ENCODE measurements at regions not wholly inside any gene's neighbourhood (a gene's known extent, or its start where the extent isn't known, plus 50 kb on each side); places are given as distances from the start of the nearest gene placed in this dataset.

DNA sequence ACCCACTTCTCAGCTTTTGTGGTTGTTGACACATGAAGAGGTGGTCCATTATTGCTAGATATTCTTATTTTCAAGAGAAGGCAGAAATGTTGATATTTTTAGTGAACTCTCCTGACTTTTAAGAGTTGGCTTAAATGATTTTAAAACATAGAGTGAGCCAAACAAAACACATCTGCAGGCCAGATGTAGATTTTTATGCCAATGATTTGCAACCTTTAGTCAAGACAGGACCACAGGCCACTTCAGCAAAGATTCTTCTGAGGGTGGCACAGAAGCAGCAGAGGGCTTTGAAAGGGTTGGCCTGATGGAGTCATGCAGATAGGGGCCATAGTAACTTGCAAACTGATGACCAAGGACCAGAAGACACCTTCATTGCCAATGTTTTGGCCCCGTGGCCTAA is 276.5 kb upstream of the P2RY1 start:
- no peaks in the 10 kb centered on the region for H3K9me3 ChIP-seq (ENCODE audit: insufficient read depth, low read length, severe bottlenecking)
- H3K36me3 ChIP-seq (ENCODE audit: insufficient read depth, low read length) = no peaks in the 10 kb centered on the region
- no peak overlapping the region for H3K27ac ChIP-seq (ENCODE audit: low read length)
- no peaks in the 10 kb centered on the region for H3K79me2 ChIP-seq (ENCODE audit: insufficient read depth, low read length)
- H3K27me3 ChIP-seq (ENCODE audit: insufficient read depth, low read length, poor library complexity) = peaks cover 2% of the 10 kb centered on the region
- DNase-seq = no peak
- no peak overlapping the region for H3K9ac ChIP-seq (ENCODE audit: low read depth, low read length)
- no peak overlapping the region for H2AFZ ChIP-seq (ENCODE audit: low read depth, low read length)
- H4K20me1 ChIP-seq (ENCODE audit: insufficient read depth, low read length) = no peaks in the 10 kb centered on the region
- no peak overlapping the region for H3K4me2 ChIP-seq (ENCODE audit: insufficient read depth, low read length)
- H3K4me3 ChIP-seq (ENCODE audit: low read depth in 1 of 2, low read length in 2 of 2) = no peak overlapping the region
- ATAC-seq (ENCODE audit: insufficient read depth, low read depth) = no peak
- no peaks in the 10 kb centered on the region for H3K4me1 ChIP-seq (ENCODE audit: insufficient read depth, low read length)
- TF ChIP-seq, protein P1, sequence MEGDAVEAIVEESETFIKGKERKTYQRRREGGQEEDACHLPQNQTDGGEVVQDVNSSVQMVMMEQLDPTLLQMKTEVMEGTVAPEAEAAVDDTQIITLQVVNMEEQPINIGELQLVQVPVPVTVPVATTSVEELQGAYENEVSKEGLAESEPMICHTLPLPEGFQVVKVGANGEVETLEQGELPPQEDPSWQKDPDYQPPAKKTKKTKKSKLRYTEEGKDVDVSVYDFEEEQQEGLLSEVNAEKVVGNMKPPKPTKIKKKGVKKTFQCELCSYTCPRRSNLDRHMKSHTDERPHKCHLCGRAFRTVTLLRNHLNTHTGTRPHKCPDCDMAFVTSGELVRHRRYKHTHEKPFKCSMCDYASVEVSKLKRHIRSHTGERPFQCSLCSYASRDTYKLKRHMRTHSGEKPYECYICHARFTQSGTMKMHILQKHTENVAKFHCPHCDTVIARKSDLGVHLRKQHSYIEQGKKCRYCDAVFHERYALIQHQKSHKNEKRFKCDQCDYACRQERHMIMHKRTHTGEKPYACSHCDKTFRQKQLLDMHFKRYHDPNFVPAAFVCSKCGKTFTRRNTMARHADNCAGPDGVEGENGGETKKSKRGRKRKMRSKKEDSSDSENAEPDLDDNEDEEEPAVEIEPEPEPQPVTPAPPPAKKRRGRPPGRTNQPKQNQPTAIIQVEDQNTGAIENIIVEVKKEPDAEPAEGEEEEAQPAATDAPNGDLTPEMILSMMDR (IDR thresholded peaks at IDR 0.05; ENCODE audit: borderline replicate concordance, extremely low read depth, low read length, poor library complexity, severe bottlenecking) = no peak
- no peak for TF ChIP-seq EZH2 (IDR thresholded peaks at IDR 0.05; ENCODE audit: borderline replicate concordance, low read depth, low read length, severe bottlenecking)

DNA sequence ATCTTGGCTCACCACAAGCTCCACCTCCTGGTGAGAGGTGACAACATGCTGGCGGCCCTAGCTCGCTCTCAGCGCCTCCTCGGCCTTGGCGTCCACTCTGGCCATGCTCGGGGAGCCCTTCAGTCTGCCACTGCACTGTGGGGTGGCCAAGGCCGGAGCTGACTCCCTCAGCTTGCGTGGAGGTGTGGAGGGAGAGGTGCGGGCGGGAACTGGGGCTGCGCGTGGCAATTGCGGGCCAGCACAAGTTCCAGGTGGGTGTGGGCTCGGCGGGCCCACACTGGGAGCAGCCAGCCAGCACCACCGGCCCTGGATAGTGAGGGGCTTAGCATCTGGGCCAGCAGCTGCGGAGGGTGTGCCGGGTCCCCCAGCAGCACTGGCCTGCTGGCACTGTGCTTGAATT is 275.7 kb upstream of the P2RY1 start:
- H4K20me1 ChIP-seq (ENCODE audit: insufficient read depth, low read length) = no peaks in the 10 kb centered on the region
- no peaks in the 10 kb centered on the region for H3K79me2 ChIP-seq (ENCODE audit: insufficient read depth, low read length)
- no peaks in the 10 kb centered on the region for H3K36me3 ChIP-seq (ENCODE audit: insufficient read depth, low read length)
- H3K4me2 ChIP-seq (ENCODE audit: insufficient read depth, low read length) = no peak overlapping the region
- TF ChIP-seq, protein P1 (IDR thresholded peaks at IDR 0.05; ENCODE audit: borderline replicate concordance, extremely low read depth, low read length, poor library complexity, severe bottlenecking) = no peak
- no peak for TF ChIP-seq EZH2 (IDR thresholded peaks at IDR 0.05; ENCODE audit: borderline replicate concordance, low read depth, low read length, severe bottlenecking)
- ATAC-seq (ENCODE audit: insufficient read depth, low read depth) (no peak), DNase-seq (no peak)
- no peak overlapping the region for H3K4me3 ChIP-seq (ENCODE audit: low read depth in 1 of 2, low read length in 2 of 2)
- H3K4me1 ChIP-seq (ENCODE audit: insufficient read depth, low read length) = no peaks in the 10 kb centered on the region
- no peak overlapping the region for H3K9ac ChIP-seq (ENCODE audit: low read depth, low read length)
- no peak overlapping the region for H2AFZ ChIP-seq (ENCODE audit: low read depth, low read length)
- H3K9me3 ChIP-seq (ENCODE audit: insufficient read depth, low read length, severe bottlenecking) = no peaks in the 10 kb centered on the region
- no peaks in the 10 kb centered on the region for H3K27me3 ChIP-seq (ENCODE audit: insufficient read depth, low read length, poor library complexity)
- no peak overlapping the region for H3K27ac ChIP-seq (ENCODE audit: low read length)

DNA sequence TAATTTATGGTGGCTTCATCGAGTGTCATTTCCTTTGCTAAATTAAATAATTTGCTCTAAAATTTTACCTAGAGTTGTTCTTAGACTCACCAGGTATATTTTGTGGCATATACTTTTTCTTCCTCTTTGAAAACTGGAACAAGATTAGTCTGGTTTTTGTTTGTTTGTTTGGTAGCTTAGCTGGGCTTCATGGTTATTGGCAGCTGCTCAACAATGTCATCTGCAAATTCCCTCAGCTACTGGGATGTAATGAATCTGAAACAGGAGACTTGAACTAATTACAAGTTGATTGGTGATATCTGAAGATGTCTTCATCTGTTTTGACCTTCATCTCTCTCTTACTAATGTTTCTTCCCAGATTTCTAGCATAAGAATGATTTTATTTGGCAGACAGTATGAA is 270.5 kb upstream of the P2RY1 start:
- H3K27me3 ChIP-seq (ENCODE audit: insufficient read depth, low read length, poor library complexity) = peaks cover 4% of the 10 kb centered on the region
- no peak overlapping the region for H3K4me3 ChIP-seq (ENCODE audit: low read depth in 1 of 2, low read length in 2 of 2)
- DNase-seq (no peak), ATAC-seq (ENCODE audit: insufficient read depth, low read depth) (no peak)
- TF ChIP-seq, protein P1 (IDR thresholded peaks at IDR 0.05; ENCODE audit: borderline replicate concordance, extremely low read depth, low read length, poor library complexity, severe bottlenecking) = no peak
- TF ChIP-seq EZH2 (IDR thresholded peaks at IDR 0.05; ENCODE audit: borderline replicate concordance, low read depth, low read length, severe bottlenecking) = no peak
- no peak overlapping the region for H2AFZ ChIP-seq (ENCODE audit: low read depth, low read length)
- no peaks in the 10 kb centered on the region for H3K9me3 ChIP-seq (ENCODE audit: insufficient read depth, low read length, severe bottlenecking)
- H3K79me2 ChIP-seq (ENCODE audit: insufficient read depth, low read length) = no peaks in the 10 kb centered on the region
- no peaks in the 10 kb centered on the region for H3K36me3 ChIP-seq (ENCODE audit: insufficient read depth, low read length)
- H3K4me2 ChIP-seq (ENCODE audit: insufficient read depth, low read length) = no peak overlapping the region
- H4K20me1 ChIP-seq (ENCODE audit: insufficient read depth, low read length) = no peaks in the 10 kb centered on the region
- no peak overlapping the region for H3K27ac ChIP-seq (ENCODE audit: low read length)
- no peak overlapping the region for H3K9ac ChIP-seq (ENCODE audit: low read depth, low read length)
- no peaks in the 10 kb centered on the region for H3K4me1 ChIP-seq (ENCODE audit: insufficient read depth, low read length)

All from DND-41 (cell line).